HG03095 (cell line): ENCODE measurements at regions not wholly inside any gene's neighbourhood (a gene's known extent, or its start where the extent isn't known, plus 50 kb on each side); places are given as distances from the start of the nearest gene placed in this dataset.
"Not testable (repeated sequence)": the region's sequence is repeated elsewhere in the genome, so short reads cannot be mapped to it uniquely, and the experiment has no call there.

ENCODE experiments used
- ATAC-seq: cut with Tn5 transposase; IDR thresholded peaks from one replicate; pipeline ENCODE4 v1.9.1; 2021; ENCODE audit warnings: moderate library complexity; ENCODE audit not compliant: unreplicated experiment

- not testable (repeated sequence) for ATAC-seq
Observed at GRCh38 chr6:144572541-144572940, 287.4 kb downstream of the UTRN start.

DNA sequence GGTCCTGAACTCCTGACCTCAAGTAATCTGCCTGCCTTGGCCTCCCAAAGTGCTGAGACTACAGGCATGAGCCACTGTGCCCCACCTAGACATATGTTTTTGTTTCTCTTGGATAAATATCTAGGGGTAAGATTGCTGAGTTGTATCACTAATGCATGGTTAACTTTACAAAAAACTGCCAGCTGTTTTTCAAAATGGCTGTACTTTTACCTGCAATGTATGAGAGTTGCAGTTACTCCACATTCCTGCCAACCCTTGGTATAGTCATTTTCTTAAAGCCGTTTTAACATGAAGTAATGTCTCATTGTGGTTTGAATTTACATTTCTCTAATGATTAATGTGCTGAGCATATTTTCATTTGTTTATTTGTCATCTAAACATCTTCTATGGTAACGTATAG is 289.7 kb downstream of the UTRN start:
- no peak for ATAC-seq

DNA sequence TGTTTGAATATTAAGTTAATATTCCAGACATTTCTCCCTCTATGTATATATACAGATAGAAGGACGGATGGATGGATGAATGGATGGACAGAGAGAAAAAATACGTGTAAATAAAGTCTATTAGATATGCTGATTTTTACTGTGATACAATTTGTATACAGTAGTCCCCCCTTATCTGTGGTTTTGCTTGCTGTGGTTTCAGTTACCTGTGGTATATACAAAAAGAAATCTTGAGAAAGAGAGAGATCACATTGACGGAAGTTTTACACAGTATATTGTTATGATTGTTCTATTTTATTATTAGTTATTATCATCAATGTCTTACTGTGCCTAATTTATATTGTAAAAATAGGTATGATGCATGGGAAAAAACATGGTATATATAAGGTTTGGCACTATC is 290.2 kb downstream of the UTRN start:
- no peak for ATAC-seq

DNA sequence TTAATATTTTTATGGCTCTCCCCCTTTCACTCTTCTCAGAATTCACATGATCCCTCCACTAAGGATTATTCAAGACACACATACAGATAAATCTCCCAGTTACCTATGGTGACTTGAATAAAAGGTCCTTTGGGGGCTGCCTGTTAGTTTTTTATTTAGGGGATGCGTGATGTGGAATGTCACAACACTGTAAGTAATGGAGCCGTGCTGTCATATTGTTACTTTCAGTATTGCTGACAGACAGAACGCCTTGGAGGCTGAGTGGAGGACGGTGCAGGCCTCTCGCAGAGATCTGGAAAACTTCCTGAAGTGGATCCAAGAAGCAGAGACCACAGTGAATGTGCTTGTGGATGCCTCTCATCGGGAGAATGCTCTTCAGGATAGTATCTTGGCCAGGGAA is 291.7 kb downstream of the UTRN start:
- ATAC-seq, result no peak

DNA sequence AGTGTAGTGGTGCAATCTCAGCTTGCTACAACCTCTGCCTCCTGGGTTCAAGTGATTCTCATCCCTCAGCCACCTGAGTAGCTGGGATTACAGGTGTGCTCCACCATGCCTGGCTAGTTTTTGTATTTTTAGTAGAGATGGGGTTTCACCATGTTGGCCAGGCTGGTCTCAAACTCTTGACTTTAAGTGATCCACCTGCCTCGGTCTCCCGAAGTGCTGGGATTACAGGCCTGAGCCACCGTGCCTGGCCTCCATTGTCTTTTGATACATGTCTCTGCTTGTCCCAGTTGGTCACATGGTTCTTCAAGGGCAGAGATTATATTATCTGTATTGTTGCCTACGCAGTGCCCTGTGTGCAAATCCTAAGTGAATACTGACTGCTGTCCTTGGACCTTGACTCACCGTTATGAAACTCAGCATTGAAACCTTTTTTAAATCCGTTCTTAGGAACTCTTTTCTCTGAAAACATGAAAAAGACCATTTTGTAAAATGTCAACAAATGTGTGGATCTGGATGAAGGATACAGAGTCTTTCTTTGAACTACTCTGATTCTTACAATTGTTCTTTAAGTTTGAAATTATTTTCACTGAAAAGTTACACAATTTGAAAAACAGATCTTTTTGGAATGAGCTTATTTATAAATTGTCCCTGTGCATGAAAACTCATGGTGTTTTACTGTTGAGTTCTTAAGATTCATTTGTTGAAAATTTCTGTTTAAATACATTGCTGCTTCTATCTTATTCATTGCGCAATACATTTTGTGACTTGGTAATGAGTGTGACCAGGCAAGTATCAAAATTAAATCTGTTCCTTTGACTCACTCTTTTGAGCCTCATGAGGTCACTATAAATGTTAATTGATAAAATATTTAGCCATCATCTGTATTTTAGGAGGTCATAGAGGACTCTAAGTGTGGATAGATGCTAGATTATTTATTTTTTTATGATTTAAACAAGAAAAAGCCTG is 293.5 kb downstream of the UTRN start:
- no peak for ATAC-seq

- no peak for ATAC-seq
Observed at GRCh38 chr6:144580039-144580438, 294.9 kb downstream of the UTRN start.

- ATAC-seq, result no peak
Observed at GRCh38 chr6:144580771-144581170, 295.6 kb downstream of the UTRN start.

- no peak for ATAC-seq
Observed at GRCh38 chr6:144581812-144582537, 296.8 kb downstream of the UTRN start.

- ATAC-seq, result peak; percentile 92
Observed at GRCh38 chr6:144582939-144583613, 297.9 kb downstream of the UTRN start.

GRCh38 chr6:144583614-144583954 is 298.4 kb downstream of the UTRN start:
- ATAC-seq, result no peak

DNA sequence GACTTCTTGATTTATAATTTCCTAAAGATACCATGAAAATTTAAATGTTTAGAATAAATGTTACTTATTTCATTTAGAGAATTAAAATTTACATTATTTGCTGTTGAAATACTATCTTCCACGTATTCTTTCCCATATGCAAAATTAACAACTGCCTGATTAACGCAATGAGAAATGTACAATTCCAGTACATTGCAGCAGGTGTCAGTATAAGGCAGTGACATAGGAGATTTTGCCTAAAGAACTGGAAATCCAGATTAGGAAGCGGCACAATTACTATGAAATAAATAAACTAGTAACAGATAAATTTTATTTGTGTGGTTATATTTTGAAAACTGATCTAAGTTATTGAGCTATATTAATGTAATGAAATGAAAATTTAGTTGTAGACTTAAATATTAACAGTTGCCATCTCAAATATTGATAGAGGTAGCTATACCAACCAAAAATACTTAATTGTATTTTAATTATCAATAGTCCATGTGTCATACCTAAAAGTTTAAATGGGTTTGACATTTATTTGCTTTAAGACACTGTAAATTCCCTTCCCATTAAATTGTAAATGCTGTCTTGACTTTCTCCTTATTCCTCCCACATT is 300.2 kb downstream of the UTRN start:
- ATAC-seq, result no peak

DNA sequence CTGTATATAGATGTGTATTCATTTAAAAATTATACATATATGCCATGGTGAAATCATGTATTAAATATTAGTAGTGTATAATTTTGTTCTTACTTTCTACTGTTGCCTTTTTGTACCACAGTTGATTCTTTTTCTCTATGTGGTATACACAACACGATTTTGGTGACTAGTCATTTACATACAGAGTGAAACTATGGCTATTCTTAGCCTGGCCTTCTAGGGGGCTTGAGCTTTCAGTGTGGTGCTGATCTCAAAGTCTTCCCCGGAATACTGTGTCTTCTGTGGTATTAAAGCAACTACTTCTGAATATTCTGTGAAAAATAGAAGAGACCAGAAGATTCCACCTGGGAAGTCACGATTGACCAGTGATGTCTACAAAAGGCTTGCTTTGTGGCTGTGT is 301.9 kb downstream of the UTRN start:
- no peak for ATAC-seq

- ATAC-seq, result no peak
Observed at GRCh38 chr6:144588697-144589325, 303.7 kb downstream of the UTRN start.

DNA sequence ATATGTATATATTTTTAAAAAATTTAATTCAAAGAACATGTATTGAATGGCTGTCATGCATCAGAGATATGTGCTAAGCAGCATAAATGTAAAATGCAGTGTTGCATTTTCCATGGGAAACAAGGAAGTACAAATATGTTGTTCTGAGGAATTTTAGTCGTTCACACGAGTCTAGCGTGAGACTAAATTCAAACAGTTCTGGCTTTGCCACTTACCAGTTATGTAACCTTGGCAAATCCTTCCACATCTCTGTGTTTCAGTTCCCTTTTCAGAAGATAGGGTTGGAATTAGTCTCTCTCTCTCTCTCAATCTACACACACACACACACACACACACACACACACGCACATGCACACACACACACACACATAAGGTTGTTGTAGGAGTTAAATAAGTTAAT is 305.4 kb downstream of the UTRN start:
- no peak for ATAC-seq

DNA sequence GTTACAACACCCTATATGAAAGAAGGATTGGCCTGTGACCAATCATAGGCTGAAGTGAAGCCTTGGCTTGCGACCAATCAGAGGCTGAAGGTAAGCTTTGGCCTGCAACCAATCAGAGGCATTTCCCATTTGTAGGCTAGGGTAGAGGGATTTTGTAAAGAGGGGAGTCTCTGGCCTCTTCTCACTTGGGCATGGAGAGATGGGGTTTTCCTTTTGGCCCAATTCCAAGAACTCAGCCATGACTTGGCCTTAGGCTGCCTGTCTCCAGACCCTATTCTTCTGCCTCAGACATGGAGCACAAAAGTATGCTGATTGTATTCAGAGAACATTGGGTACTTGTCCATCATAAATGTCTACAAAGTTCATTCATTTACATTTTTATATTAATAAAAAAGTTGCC is 308.3 kb downstream of the UTRN start:
- no peak for ATAC-seq

DNA sequence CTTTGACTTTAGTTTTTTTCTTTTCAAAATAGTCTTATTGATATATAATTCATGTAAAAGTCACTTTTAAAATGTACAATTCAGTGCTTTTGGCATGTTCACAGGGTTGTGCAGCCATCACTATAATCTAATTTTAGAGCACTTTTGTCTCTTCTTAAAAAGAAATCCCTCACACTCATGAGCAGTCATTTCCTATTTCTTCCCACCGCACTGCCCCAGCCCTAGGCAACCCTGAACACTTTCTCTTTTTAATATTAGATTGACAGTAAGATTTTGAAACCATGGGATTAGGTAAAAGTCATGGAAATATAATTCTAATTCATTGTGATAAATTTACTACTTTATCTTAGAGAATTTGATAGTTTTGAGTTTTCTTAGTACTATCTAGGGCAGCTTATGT is 309.4 kb downstream of the UTRN start:
- no peak for ATAC-seq

DNA sequence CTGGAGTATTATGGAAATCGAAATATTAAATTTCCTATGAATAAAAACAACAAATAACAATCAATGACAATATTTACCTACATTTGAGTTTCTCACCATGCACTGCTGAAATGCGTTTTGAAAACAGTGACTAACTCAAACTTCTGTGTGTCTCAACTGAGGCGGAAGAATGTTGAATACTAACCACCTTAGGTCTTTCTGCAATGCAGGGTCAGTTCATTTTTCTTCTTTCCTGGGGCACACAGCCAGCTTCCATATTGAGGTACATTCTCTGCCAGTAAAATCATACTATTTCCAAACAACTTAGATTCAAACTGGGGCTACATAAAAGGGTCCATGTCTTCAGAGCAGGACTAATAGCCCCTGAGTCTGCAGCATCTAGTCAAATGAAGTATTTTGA is 310.1 kb downstream of the UTRN start:
- no peak for ATAC-seq

DNA sequence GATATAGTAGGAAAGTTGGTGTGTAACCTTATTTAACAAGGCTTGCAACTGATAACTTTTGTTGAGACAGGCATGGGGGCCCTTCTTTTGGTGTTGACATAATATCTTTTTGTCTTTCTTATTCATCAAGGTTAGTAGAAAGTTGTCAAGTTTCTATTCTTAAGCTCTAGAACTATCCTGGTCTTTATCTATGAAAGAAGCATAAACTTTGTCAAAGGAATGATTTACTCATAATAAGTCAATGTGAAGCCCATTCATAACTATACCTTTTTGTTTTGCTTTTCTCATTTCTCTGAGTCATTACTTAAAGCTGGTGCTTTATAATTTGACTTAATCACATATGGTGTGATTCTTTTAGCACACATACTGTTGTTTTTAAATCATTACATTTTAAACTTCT is 312.4 kb downstream of the UTRN start:
- ATAC-seq, result no peak

DNA sequence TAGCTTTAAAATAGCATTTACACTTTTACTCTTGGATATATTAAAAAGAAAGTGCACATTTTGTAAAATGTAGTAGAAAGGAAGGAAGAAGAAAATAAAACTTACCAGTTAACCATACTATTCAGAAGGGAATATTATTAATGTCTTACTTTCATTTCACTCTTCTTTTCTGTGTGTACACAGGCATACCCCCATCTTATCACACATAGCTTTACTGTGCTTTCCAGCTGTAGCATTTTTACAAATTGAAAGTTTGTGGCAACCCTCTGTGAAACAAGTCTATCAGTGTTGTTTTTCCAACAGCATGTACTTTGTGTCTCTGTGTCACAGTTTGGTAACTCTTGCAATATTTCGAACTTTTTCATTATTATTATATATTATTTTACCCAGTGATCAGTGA is 314.5 kb downstream of the UTRN start:
- ATAC-seq, result no peak

- no peak for ATAC-seq
Observed at GRCh38 chr6:144601221-144601620, 316.1 kb downstream of the UTRN start.
